HEK293T (cell line): ENCODE measurements at regions not wholly inside any gene's neighbourhood (a gene's known extent, or its start where the extent isn't known, plus 50 kb on each side); places are given as distances from the start of the nearest gene placed in this dataset.

Experiments used
- ARNT ChIP-seq: fragments of 450-650 bp; IDR thresholded peaks from 2 replicates; pipeline ENCODE4 v1.6.1; 2017; ENCODE audit warnings: mild to moderate bottlenecking
- BHLHE40 ChIP-seq: fragments of 450-650 bp; IDR thresholded peaks from 2 replicates; pipeline ENCODE4 v1.6.1; 2016; ENCODE audit warnings: mild to moderate bottlenecking, moderate library complexity, borderline replicate concordance
- ELF4 ChIP-seq: fragments of 450-650 bp; IDR thresholded peaks from 2 replicates; pipeline ENCODE4 v1.6.1; 2017; ENCODE audit warnings: antibody characterized with exemption
- FOXK2 ChIP-seq: fragments of 450-650 bp; IDR thresholded peaks from 2 replicates; pipeline ENCODE4 v1.6.1; 2016; ENCODE audit warnings: mild to moderate bottlenecking
- FOXM1 ChIP-seq: fragments of 450-650 bp; IDR thresholded peaks from 2 replicates; pipeline ENCODE4 v1.6.1; 2017; ENCODE audit warnings: mild to moderate bottlenecking, borderline replicate concordance
- HDGF ChIP-seq: fragments of 450-650 bp; IDR thresholded peaks from 2 replicates; pipeline ENCODE4 v1.6.1; 2017; ENCODE audit warnings: antibody characterized with exemption, borderline replicate concordance
- LEF1 ChIP-seq: fragments of 450-650 bp; IDR thresholded peaks from 2 replicates; pipeline ENCODE4 v1.6.1; 2017; ENCODE audit warnings: mild to moderate bottlenecking, borderline replicate concordance
- NFRKB ChIP-seq: fragments of 450-650 bp; IDR thresholded peaks from 2 replicates; pipeline ENCODE4 v1.6.1; 2016; ENCODE audit warnings: mild to moderate bottlenecking, moderate library complexity
- SP1 ChIP-seq: fragments of 450-650 bp; IDR thresholded peaks from 2 replicates; pipeline ENCODE4 v1.6.1; 2017
- SUZ12 ChIP-seq: fragments of 450-650 bp; IDR thresholded peaks from 2 replicates; pipeline ENCODE4 v1.6.1; 2016; ENCODE audit warnings: mild to moderate bottlenecking
- TF ChIP-seq, protein P1 (sequence below): fragments of 450-650 bp; IDR thresholded peaks from 2 replicates; pipeline ENCODE4 v1.6.1; 2016

DNA sequence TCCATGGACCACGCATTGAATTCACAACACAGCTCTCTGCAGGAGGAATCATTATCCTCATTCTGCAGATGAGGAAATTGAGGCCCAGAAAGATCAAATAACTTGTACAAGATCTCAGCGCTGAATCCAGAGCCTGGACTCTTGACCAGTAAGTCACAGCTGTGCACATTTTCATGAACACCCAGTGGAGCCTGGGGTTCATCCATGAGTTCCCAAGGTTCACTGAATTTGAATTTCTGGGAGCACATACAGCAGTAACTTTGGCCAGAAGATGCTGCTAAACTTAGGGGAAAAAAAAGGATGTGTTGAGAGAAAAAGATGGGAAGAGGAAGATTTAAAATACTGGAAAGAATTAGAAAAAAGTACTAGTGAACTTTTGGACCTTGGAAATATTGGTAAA lies 218.7 kb upstream of the PPARGC1A start:
- TF ChIP-seq ELF4, result no peak
- TF ChIP-seq ARNT, result no peak
- TF ChIP-seq HDGF, result no peak
- TF ChIP-seq NFRKB, result no peak
- TF ChIP-seq SP1, result no peak
- no peak for TF ChIP-seq SUZ12
- no peak for TF ChIP-seq BHLHE40
- TF ChIP-seq FOXK2, result no peak
- no peak for TF ChIP-seq FOXM1
- TF ChIP-seq LEF1, result no peak
- TF ChIP-seq, protein P1, sequence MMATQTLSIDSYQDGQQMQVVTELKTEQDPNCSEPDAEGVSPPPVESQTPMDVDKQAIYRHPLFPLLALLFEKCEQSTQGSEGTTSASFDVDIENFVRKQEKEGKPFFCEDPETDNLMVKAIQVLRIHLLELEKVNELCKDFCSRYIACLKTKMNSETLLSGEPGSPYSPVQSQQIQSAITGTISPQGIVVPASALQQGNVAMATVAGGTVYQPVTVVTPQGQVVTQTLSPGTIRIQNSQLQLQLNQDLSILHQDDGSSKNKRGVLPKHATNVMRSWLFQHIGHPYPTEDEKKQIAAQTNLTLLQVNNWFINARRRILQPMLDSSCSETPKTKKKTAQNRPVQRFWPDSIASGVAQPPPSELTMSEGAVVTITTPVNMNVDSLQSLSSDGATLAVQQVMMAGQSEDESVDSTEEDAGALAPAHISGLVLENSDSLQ, result no peak
